Fibroblast of lung (primary cell): ENCODE measurements at regions not wholly inside any gene's neighbourhood (a gene's known extent, or its start where the extent isn't known, plus 50 kb on each side); places are given as distances from the start of the nearest gene placed in this dataset.

Experiments used
- DNase-seq, 2 donors: peaks; one replicate each; pipeline versions ENCODE4 v3.0.0 to v3.0.0-alpha.2; 2010; ENCODE audit warnings: low read depth in 2 of 2
- H2AFZ ChIP-seq: 2 replicates; pipeline ENCODE4 v1.5.1; 2012; ENCODE audit warnings: low read length, control low read depth, inconsistent platforms
- H3K27ac ChIP-seq: 2 replicates; pipeline ENCODE4 v1.5.1; 2011; ENCODE audit warnings: low read length, control low read depth; ENCODE audit not compliant: insufficient read depth
- H3K27me3 ChIP-seq: 2 replicates; pipeline ENCODE4 v1.5.1; 2011; ENCODE audit warnings: mild to moderate bottlenecking, low read length; ENCODE audit not compliant: control insufficient read depth, insufficient read depth
- H3K36me3 ChIP-seq: 2 replicates; pipeline ENCODE4 v1.5.1; 2011; ENCODE audit warnings: low read length; ENCODE audit not compliant: control insufficient read depth, insufficient read depth
- H3K4me1 ChIP-seq: 2 replicates; pipeline ENCODE4 v1.5.1; 2011; ENCODE audit warnings: low read length; ENCODE audit not compliant: control insufficient read depth, insufficient read depth; ENCODE audit errors: extremely low read depth
- H3K4me2 ChIP-seq: 2 replicates; pipeline ENCODE4 v1.5.1; 2011; ENCODE audit warnings: low read length, control low read depth; ENCODE audit not compliant: insufficient read depth; ENCODE audit errors: extremely low read depth
- H3K4me3 ChIP-seq, 4 experiments: fragments of 200-600 bp in 1 of 4; sonication (generic) in 1 of 4; replicated peaks in 1 of 4; 2 replicates each; pipeline ENCODE4 v1.5.1; 2011 to 2016; ENCODE audit warnings: low read length in 4 of 4, low read depth in 3 of 4, mild to moderate bottlenecking in 3 of 4, control low read depth in 2 of 4, inconsistent platforms in 1 of 4, mixed read lengths in 1 of 4; ENCODE audit not compliant: insufficient read depth in 1 of 4; ENCODE audit errors: control extremely low read depth in 1 of 4
- H3K79me2 ChIP-seq: 2 replicates; pipeline ENCODE4 v1.5.1; 2012; ENCODE audit warnings: mild to moderate bottlenecking, low read length, inconsistent platforms; ENCODE audit not compliant: control insufficient read depth, insufficient read depth
- H3K9ac ChIP-seq: 2 replicates; pipeline ENCODE4 v1.5.1; 2011; ENCODE audit warnings: mild to moderate bottlenecking, low read length, control low read depth; ENCODE audit not compliant: insufficient read depth
- H3K9me3 ChIP-seq: 2 replicates; pipeline ENCODE4 v1.5.1; 2012; ENCODE audit warnings: low read depth, low read length; ENCODE audit not compliant: control insufficient read depth, insufficient read depth
- H4K20me1 ChIP-seq: 2 replicates; pipeline ENCODE4 v1.5.1; 2011; ENCODE audit warnings: low read length; ENCODE audit not compliant: control insufficient read depth, insufficient read depth; ENCODE audit errors: extremely low read depth
- CTCF ChIP-seq, 2 donors: IDR thresholded peaks in 1 of 2; conservative IDR thresholded peaks in 1 of 2; 1 replicate in 1 of 2; 2 replicates in 1 of 2; pipeline ENCODE4 v1.5.1; 2011 to 2012; ENCODE audit warnings: low read length in 2 of 2, control low read depth in 1 of 2, inconsistent platforms in 1 of 2, low read depth in 1 of 2, mild to moderate bottlenecking in 1 of 2
- EZH2 ChIP-seq: IDR thresholded peaks from 2 replicates; pipeline ENCODE4 v1.5.1; 2012; ENCODE audit warnings: low read length, control low read depth, mild to moderate bottlenecking; ENCODE audit errors: missing control alignments

- no peak overlapping the region for H3K9ac ChIP-seq
- H3K4me1 ChIP-seq: no peaks in the 10 kb centered on the region
- no peaks in the 10 kb centered on the region for H4K20me1 ChIP-seq
- no peaks in the 10 kb centered on the region for H3K36me3 ChIP-seq
- no peaks in the 10 kb centered on the region for H3K9me3 ChIP-seq
- no peak for TF ChIP-seq EZH2
- no peak for TF ChIP-seq CTCF (conservative IDR thresholded peaks at IDR 0.05 in 1 of 2, IDR thresholded peaks at IDR 0.05 in 1 of 2; ENCODE audit: low read depth in 1 of 2, low read length in 2 of 2)
- no peaks in the 10 kb centered on the region for H3K79me2 ChIP-seq
- no peak overlapping the region for H3K27ac ChIP-seq
- no peak overlapping the region for H3K4me3 ChIP-seq
- H2AFZ ChIP-seq: no peak overlapping the region
- no peaks in the 10 kb centered on the region for H3K27me3 ChIP-seq
- DNase-seq: no peak
- H3K4me2 ChIP-seq: no peak overlapping the region
These were observed 139.5 kb downstream of the UCHL1 start for GRCh38 chr4:41396214-41396613.

GRCh38 chr4:41396869-41397268 lies 140.1 kb downstream of the UCHL1 start:
- H3K27me3 ChIP-seq: no peaks in the 10 kb centered on the region
- H3K9ac ChIP-seq: no peak overlapping the region
- no peaks in the 10 kb centered on the region for H3K79me2 ChIP-seq
- no peaks in the 10 kb centered on the region for H4K20me1 ChIP-seq
- no peak for DNase-seq
- H3K36me3 ChIP-seq: no peaks in the 10 kb centered on the region
- no peaks in the 10 kb centered on the region for H3K4me1 ChIP-seq
- TF ChIP-seq CTCF (conservative IDR thresholded peaks at IDR 0.05 in 1 of 2, IDR thresholded peaks at IDR 0.05 in 1 of 2; ENCODE audit: low read depth in 1 of 2, low read length in 2 of 2): no peak
- no peak for TF ChIP-seq EZH2
- H3K4me2 ChIP-seq: no peak overlapping the region
- H3K27ac ChIP-seq: no peak overlapping the region
- no peak overlapping the region for H2AFZ ChIP-seq
- H3K4me3 ChIP-seq: no peak overlapping the region
- no peaks in the 10 kb centered on the region for H3K9me3 ChIP-seq

- Histone ChIP-seq H3K36me3 (no peaks in the 10 kb centered on the region), H3K4me3 (no peak overlapping the region), H3K27me3 (no peaks in the 10 kb centered on the region), H3K79me2 (no peaks in the 10 kb centered on the region), H3K4me2 (no peak overlapping the region), H3K27ac (no peak overlapping the region), H3K9me3 (no peaks in the 10 kb centered on the region), H4K20me1 (no peaks in the 10 kb centered on the region), H3K4me1 (no peaks in the 10 kb centered on the region), H2AFZ (no peak overlapping the region), H3K9ac (no peak overlapping the region)
- TF ChIP-seq EZH2: no peak
- no peak for TF ChIP-seq CTCF (conservative IDR thresholded peaks at IDR 0.05 in 1 of 2, IDR thresholded peaks at IDR 0.05 in 1 of 2; ENCODE audit: low read depth in 1 of 2, low read length in 2 of 2)
- no peak for DNase-seq
These were observed 138.7 kb upstream of the LIMCH1 start for GRCh38 chr4:41399231-41399630.
